Activated naive CD8-positive, alpha-beta T cell treated with anti-CD3 and anti-CD28 coated beads for 36 hours (primary cell): ENCODE measurements at regions not wholly inside any gene's neighbourhood (a gene's known extent, or its start where the extent isn't known, plus 50 kb on each side); places are given as distances from the start of the nearest gene placed in this dataset.

Source experiments
- DNase-seq: peaks from one replicate; pipeline ENCODE4 v3.0.0; 2021
- H3K27ac Mint-ChIP-seq: one replicate; pipeline ENCODE4 v1.8.0; 2022; ENCODE audit warnings: mild to moderate bottlenecking, moderate library complexity, mixed read lengths
- H3K27me3 Mint-ChIP-seq: one replicate; pipeline ENCODE4 v1.8.0; 2022; ENCODE audit warnings: mild to moderate bottlenecking, mixed read lengths
- H3K36me3 Mint-ChIP-seq: one replicate; pipeline ENCODE4 v1.8.0; 2021; ENCODE audit warnings: mild to moderate bottlenecking, mixed read lengths
- H3K4me1 Mint-ChIP-seq: one replicate; pipeline ENCODE4 v1.8.0; 2021; ENCODE audit warnings: mixed read lengths
- H3K4me3 Mint-ChIP-seq: one replicate; pipeline ENCODE4 v1.8.0; 2022; ENCODE audit warnings: mild to moderate bottlenecking, moderate library complexity, mixed read lengths
- H3K9me3 Mint-ChIP-seq: one replicate; pipeline ENCODE4 v1.8.0; 2022; ENCODE audit warnings: mixed read lengths

GRCh38 chr10:129277841-129278240 lies 189.2 kb upstream of the MGMT start:
- no peak overlapping the region for H3K27ac Mint-ChIP-seq
- peaks cover 6% of the 10 kb centered on the region for H3K9me3 Mint-ChIP-seq
- H3K4me3 Mint-ChIP-seq, result no peak overlapping the region
- no peaks in the 10 kb centered on the region for H3K36me3 Mint-ChIP-seq
- DNase-seq, result no peak
- H3K4me1 Mint-ChIP-seq, result peaks cover 7% of the 10 kb centered on the region
- H3K27me3 Mint-ChIP-seq, result peaks cover 18% of the 10 kb centered on the region

GRCh38 chr10:129278686-129279085 lies 188.4 kb upstream of the MGMT start:
- H3K27me3 Mint-ChIP-seq, result peaks cover 18% of the 10 kb centered on the region
- no peak for DNase-seq
- H3K9me3 Mint-ChIP-seq, result peaks cover 6% of the 10 kb centered on the region
- no peak overlapping the region for H3K27ac Mint-ChIP-seq
- no peaks in the 10 kb centered on the region for H3K36me3 Mint-ChIP-seq
- H3K4me3 Mint-ChIP-seq, result no peak overlapping the region
- H3K4me1 Mint-ChIP-seq, result peaks cover 7% of the 10 kb centered on the region

- DNase-seq, result no peak
- H3K27ac Mint-ChIP-seq, result no peak overlapping the region
- no peak overlapping the region for H3K4me3 Mint-ChIP-seq
- peaks cover 6% of the 10 kb centered on the region for H3K9me3 Mint-ChIP-seq
- peaks cover 18% of the 10 kb centered on the region for H3K27me3 Mint-ChIP-seq
- no peaks in the 10 kb centered on the region for H3K36me3 Mint-ChIP-seq
- peaks cover 7% of the 10 kb centered on the region for H3K4me1 Mint-ChIP-seq
Measured at GRCh38 chr10:129279446-129280154, 187.4 kb upstream of the MGMT start.

GRCh38 chr10:129280155-129280502 lies 186.9 kb upstream of the MGMT start:
- no peak overlapping the region for H3K4me3 Mint-ChIP-seq
- H3K27me3 Mint-ChIP-seq, result peaks cover 18% of the 10 kb centered on the region
- H3K36me3 Mint-ChIP-seq, result no peaks in the 10 kb centered on the region
- DNase-seq, result no peak
- H3K4me1 Mint-ChIP-seq, result peaks cover 7% of the 10 kb centered on the region
- no peak overlapping the region for H3K27ac Mint-ChIP-seq
- peaks cover 6% of the 10 kb centered on the region for H3K9me3 Mint-ChIP-seq

- DNase-seq, result no peak
- peaks cover 6% of the 10 kb centered on the region for H3K9me3 Mint-ChIP-seq
- no peak overlapping the region for H3K4me3 Mint-ChIP-seq
- no peaks in the 10 kb centered on the region for H3K36me3 Mint-ChIP-seq
- H3K27me3 Mint-ChIP-seq, result peaks cover 18% of the 10 kb centered on the region
- peaks cover 2% of the 10 kb centered on the region for H3K4me1 Mint-ChIP-seq
- H3K27ac Mint-ChIP-seq, result no peak overlapping the region
Measured at GRCh38 chr10:129280908-129281586, 186.0 kb upstream of the MGMT start.

- no peak overlapping the region for H3K4me3 Mint-ChIP-seq
- no peaks in the 10 kb centered on the region for H3K4me1 Mint-ChIP-seq
- peaks cover 7% of the 10 kb centered on the region for H3K27me3 Mint-ChIP-seq
- H3K36me3 Mint-ChIP-seq, result no peaks in the 10 kb centered on the region
- DNase-seq, result no peak
- H3K27ac Mint-ChIP-seq, result no peak overlapping the region
- H3K9me3 Mint-ChIP-seq, result peaks cover 6% of the 10 kb centered on the region
Measured at GRCh38 chr10:129285459-129285858, 181.6 kb upstream of the MGMT start.

GRCh38 chr10:129288999-129289584 lies 177.9 kb upstream of the MGMT start:
- Mint-ChIP-seq H3K36me3 (no peaks in the 10 kb centered on the region), H3K9me3 (no peaks in the 10 kb centered on the region), H3K27ac (no peak overlapping the region), H3K27me3 (peaks cover 4% of the 10 kb centered on the region), H3K4me3 (no peak overlapping the region), H3K4me1 (no peaks in the 10 kb centered on the region)
- DNase-seq, result no peak

- Mint-ChIP-seq H3K36me3 (no peaks in the 10 kb centered on the region), H3K27ac (no peak overlapping the region)
Measured at GRCh38 chr10:129293991-129294700, 172.9 kb upstream of the MGMT start.

GRCh38 chr10:129294944-129295343 lies 172.1 kb upstream of the MGMT start:
- H3K4me3 Mint-ChIP-seq, result no peak overlapping the region
- no peaks in the 10 kb centered on the region for H3K9me3 Mint-ChIP-seq
- H3K4me1 Mint-ChIP-seq, result no peaks in the 10 kb centered on the region
- no peak overlapping the region for H3K27ac Mint-ChIP-seq
- H3K27me3 Mint-ChIP-seq, result no peaks in the 10 kb centered on the region
- DNase-seq, result no peak
- H3K36me3 Mint-ChIP-seq, result no peaks in the 10 kb centered on the region

More at GRCh38 chr10:129293991-129294700, 172.9 kb upstream of the MGMT start:
- Mint-ChIP-seq H3K4me3 (no peak overlapping the region), H3K4me1 (no peaks in the 10 kb centered on the region), H3K9me3 (no peaks in the 10 kb centered on the region), H3K27me3 (no peaks in the 10 kb centered on the region)
- no peak for DNase-seq

- H3K4me3 Mint-ChIP-seq, result no peak overlapping the region
- no peak for DNase-seq
Measured at GRCh38 chr10:129305046-129305445, 162.0 kb upstream of the MGMT start.

GRCh38 chr10:129307141-129307540 lies 159.9 kb upstream of the MGMT start:
- H3K27me3 Mint-ChIP-seq, result no peaks in the 10 kb centered on the region
- no peak overlapping the region for H3K4me3 Mint-ChIP-seq
- DNase-seq, result no peak
- no peak overlapping the region for H3K27ac Mint-ChIP-seq
- H3K36me3 Mint-ChIP-seq, result no peaks in the 10 kb centered on the region
- H3K9me3 Mint-ChIP-seq, result no peaks in the 10 kb centered on the region
- peaks cover 1% of the 10 kb centered on the region for H3K4me1 Mint-ChIP-seq

More at GRCh38 chr10:129305046-129305445, 162.0 kb upstream of the MGMT start:
- Mint-ChIP-seq H3K36me3 (no peaks in the 10 kb centered on the region), H3K27ac (no peak overlapping the region), H3K27me3 (no peaks in the 10 kb centered on the region), H3K9me3 (peaks cover 2% of the 10 kb centered on the region), H3K4me1 (peaks cover 1% of the 10 kb centered on the region)

GRCh38 chr10:129308953-129309564 lies 158.0 kb upstream of the MGMT start:
- H3K9me3 Mint-ChIP-seq, result no peaks in the 10 kb centered on the region
- no peak overlapping the region for H3K27ac Mint-ChIP-seq
- H3K36me3 Mint-ChIP-seq, result no peaks in the 10 kb centered on the region
- H3K27me3 Mint-ChIP-seq, result no peaks in the 10 kb centered on the region
- H3K4me3 Mint-ChIP-seq, result no peak overlapping the region
- DNase-seq, result no peak
- H3K4me1 Mint-ChIP-seq, result peaks cover 1% of the 10 kb centered on the region

- DNase-seq, result no peak
- Mint-ChIP-seq H3K27ac (no peak overlapping the region), H3K9me3 (peaks cover under 1% of the 10 kb centered on the region), H3K4me3 (no peak overlapping the region), H3K27me3 (no peaks in the 10 kb centered on the region), H3K4me1 (peaks cover 1% of the 10 kb centered on the region), H3K36me3 (no peaks in the 10 kb centered on the region)
Measured at GRCh38 chr10:129309565-129309964, 157.5 kb upstream of the MGMT start.

GRCh38 chr10:129310881-129311280 lies 156.2 kb upstream of the MGMT start:
- H3K4me3 Mint-ChIP-seq, result no peak overlapping the region
- H3K27ac Mint-ChIP-seq, result no peak overlapping the region
- H3K9me3 Mint-ChIP-seq, result peaks cover 4% of the 10 kb centered on the region
- no peaks in the 10 kb centered on the region for H3K27me3 Mint-ChIP-seq
- no peaks in the 10 kb centered on the region for H3K4me1 Mint-ChIP-seq
- DNase-seq, result no peak
- H3K36me3 Mint-ChIP-seq, result peaks cover 3% of the 10 kb centered on the region

GRCh38 chr10:129319934-129320333 lies 147.1 kb upstream of the MGMT start:
- H3K27ac Mint-ChIP-seq, result no peak overlapping the region
- no peak for DNase-seq
- peaks cover 16% of the 10 kb centered on the region for H3K9me3 Mint-ChIP-seq
- H3K27me3 Mint-ChIP-seq, result no peaks in the 10 kb centered on the region
- no peaks in the 10 kb centered on the region for H3K36me3 Mint-ChIP-seq
- no peaks in the 10 kb centered on the region for H3K4me1 Mint-ChIP-seq
- H3K4me3 Mint-ChIP-seq, result no peak overlapping the region
